CD4-positive, alpha-beta T cell (primary cell): ENCODE measurements at regions not wholly inside any gene's neighbourhood (a gene's known extent, or its start where the extent isn't known, plus 50 kb on each side); places are given as distances from the start of the nearest gene placed in this dataset.

Source experiments
- ATAC-seq: fragments of 200-7000 bp; cut with Tn5 transposase; one replicate; pipeline ENCODE4 v1.10.0; 2022; ENCODE audit warnings: mild to moderate bottlenecking; ENCODE audit not compliant: poor library complexity
- CTCF ChIA-PET: fragments of 350-600 bp; sonication (Branson Sonifier 250); formaldehyde crosslinking; loops from one replicate; lab custom pipeline; 2021; ENCODE audit warnings: antibody characterized with exemption, inconsistent platforms; lab: Charles Lee
- POLR2A ChIA-PET: fragments of 350-600 bp; sonication (Branson Sonifier 250); formaldehyde crosslinking; loops from one replicate; lab custom pipeline; 2021; ENCODE audit warnings: antibody characterized with exemption, inconsistent platforms; lab: Charles Lee
- DNase-seq, 14 experiments: peaks; one replicate each; pipeline ENCODE4 v3.0.0-alpha.2; 2013 to 2020; ENCODE audit warnings: mixed read lengths in 2 of 14
- H3K27ac ChIP-seq, 2 donors: one replicate each; pipeline versions ENCODE4 v1.5.1 to v1.7.0; 2013; ENCODE audit warnings: low read length in 2 of 2, low read depth in 1 of 2, mild to moderate bottlenecking in 1 of 2
- H3K27me3 ChIP-seq, 2 experiments: 1 replicate in 1 of 2; 2 replicates in 1 of 2; pipeline versions ENCODE4 v1.6.1 to v1.7.0; 2013; ENCODE audit warnings: low read length in 2 of 2, control low read depth in 1 of 2, mild to moderate bottlenecking in 1 of 2, moderate library complexity in 1 of 2; ENCODE audit not compliant: insufficient read depth in 2 of 2, control insufficient read depth in 1 of 2
- H3K36me3 ChIP-seq: one replicate; pipeline ENCODE4 v1.6.1; 2013; ENCODE audit warnings: low read length, control low read depth; ENCODE audit not compliant: insufficient read depth
- H3K4me1 ChIP-seq: one replicate; pipeline ENCODE4 v1.6.1; 2013; ENCODE audit warnings: low read length, control low read depth; ENCODE audit not compliant: insufficient read depth
- H3K4me3 ChIP-seq: one replicate; pipeline ENCODE4 v1.5.1; 2013; ENCODE audit warnings: mild to moderate bottlenecking, low read length, moderate library complexity
- H3K9me3 ChIP-seq, 2 experiments: 1 replicate in 1 of 2; 2 replicates in 1 of 2; pipeline versions ENCODE4 v1.6.1 to v1.7.0; 2013; ENCODE audit warnings: low read length in 2 of 2, mild to moderate bottlenecking in 2 of 2, control low read depth in 1 of 2, moderate library complexity in 1 of 2; ENCODE audit not compliant: control insufficient read depth in 1 of 2, insufficient read depth in 1 of 2
- H3K27ac Mint-ChIP-seq: one replicate; pipeline ENCODE4 v1.8.0; 2020; ENCODE audit warnings: mixed read lengths
- H3K27me3 Mint-ChIP-seq: one replicate; pipeline ENCODE4 v1.8.0; 2021; ENCODE audit warnings: mixed read lengths
- H3K36me3 Mint-ChIP-seq: one replicate; pipeline ENCODE4 v1.8.0; 2021; ENCODE audit warnings: low read depth, mixed read lengths
- H3K4me1 Mint-ChIP-seq: one replicate; pipeline ENCODE4 v1.8.0; 2021; ENCODE audit warnings: low read depth, mixed read lengths
- H3K4me3 Mint-ChIP-seq: one replicate; pipeline ENCODE4 v1.8.0; 2020; ENCODE audit warnings: mild to moderate bottlenecking, mixed read lengths
- H3K9me3 Mint-ChIP-seq: one replicate; pipeline ENCODE4 v1.8.0; 2020; ENCODE audit warnings: mixed read lengths
- intact Hi-C, 2 experiments: fragments of 100-400 bp; cut with DNase I in 1 of 2; cut with micrococcal nuclease in 1 of 2; formaldehyde crosslinking; loops; one replicate each; pipeline versions ENCODE4 v1.15.1 to v1.9.0; 2023 to 2025; cut with DNase I, micrococcal nuclease
- TF ChIP-seq, protein P1 (sequence below): fragments of 200-600 bp; IDR thresholded peaks from one replicate; pipeline ENCODE4 v1.8.0; 2022; ENCODE audit warnings: antibody characterized with exemption, mild to moderate bottlenecking

GRCh38 chr7:97293031-97293430 is 175.5 kb downstream of the SDHAF3 start:
- intact Hi-C loops = no loop called here
- CTCF ChIA-PET = no interaction called here

DNA sequence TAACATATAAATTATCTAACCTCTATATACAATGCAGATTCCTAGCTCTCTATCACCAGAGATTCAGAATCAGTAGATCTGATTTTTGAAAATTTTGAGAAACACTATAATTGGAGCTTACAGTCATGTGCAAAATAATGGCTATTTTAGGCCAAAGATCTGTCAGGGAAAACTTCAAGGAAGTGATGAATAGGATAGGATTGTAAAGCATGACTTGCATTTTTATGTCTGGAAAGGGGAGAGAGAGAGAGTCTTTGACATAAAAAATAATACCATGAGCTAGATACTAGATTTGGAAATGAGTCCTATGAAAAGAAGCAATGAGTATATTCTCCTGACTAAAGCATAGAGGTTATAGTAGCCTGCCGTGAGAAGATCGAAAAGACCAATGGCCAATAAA is 181.1 kb downstream of the SDHAF3 start:
- H3K4me1 Mint-ChIP-seq = no peaks in the 10 kb centered on the region
- no peaks in the 10 kb centered on the region for H3K27me3 Mint-ChIP-seq
- DNase-seq (no peak), ATAC-seq (no peak)
- no peaks in the 10 kb centered on the region for H3K9me3 ChIP-seq
- H3K27me3 ChIP-seq = no peaks in the 10 kb centered on the region
- intact Hi-C loops = no loop called here
- no peak overlapping the region for H3K4me3 ChIP-seq
- no peak overlapping the region for H3K27ac ChIP-seq
- H3K36me3 Mint-ChIP-seq = no peaks in the 10 kb centered on the region
- CTCF ChIA-PET = interaction anchor here (0.8 kb wide), 1 partner anchor 30 kb away, joined by 4 read pairs; no protein-coding TSS in a partner anchor
- no peaks in the 10 kb centered on the region for H3K4me1 ChIP-seq
- POLR2A ChIA-PET = no interaction called here
- H3K27ac Mint-ChIP-seq = no peak overlapping the region
- no peaks in the 10 kb centered on the region for H3K9me3 Mint-ChIP-seq
- TF ChIP-seq, protein P1, sequence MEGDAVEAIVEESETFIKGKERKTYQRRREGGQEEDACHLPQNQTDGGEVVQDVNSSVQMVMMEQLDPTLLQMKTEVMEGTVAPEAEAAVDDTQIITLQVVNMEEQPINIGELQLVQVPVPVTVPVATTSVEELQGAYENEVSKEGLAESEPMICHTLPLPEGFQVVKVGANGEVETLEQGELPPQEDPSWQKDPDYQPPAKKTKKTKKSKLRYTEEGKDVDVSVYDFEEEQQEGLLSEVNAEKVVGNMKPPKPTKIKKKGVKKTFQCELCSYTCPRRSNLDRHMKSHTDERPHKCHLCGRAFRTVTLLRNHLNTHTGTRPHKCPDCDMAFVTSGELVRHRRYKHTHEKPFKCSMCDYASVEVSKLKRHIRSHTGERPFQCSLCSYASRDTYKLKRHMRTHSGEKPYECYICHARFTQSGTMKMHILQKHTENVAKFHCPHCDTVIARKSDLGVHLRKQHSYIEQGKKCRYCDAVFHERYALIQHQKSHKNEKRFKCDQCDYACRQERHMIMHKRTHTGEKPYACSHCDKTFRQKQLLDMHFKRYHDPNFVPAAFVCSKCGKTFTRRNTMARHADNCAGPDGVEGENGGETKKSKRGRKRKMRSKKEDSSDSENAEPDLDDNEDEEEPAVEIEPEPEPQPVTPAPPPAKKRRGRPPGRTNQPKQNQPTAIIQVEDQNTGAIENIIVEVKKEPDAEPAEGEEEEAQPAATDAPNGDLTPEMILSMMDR = no peak
- H3K36me3 ChIP-seq = no peaks in the 10 kb centered on the region
- H3K4me3 Mint-ChIP-seq = no peak overlapping the region

More at GRCh38 chr7:97293031-97293430, 175.5 kb downstream of the SDHAF3 start:
- no peaks in the 10 kb centered on the region for H3K27me3 Mint-ChIP-seq
- TF ChIP-seq, protein P1 = no peak
- Histone ChIP-seq H3K27me3 (no peaks in the 10 kb centered on the region), H3K36me3 (no peaks in the 10 kb centered on the region), H3K4me3 (no peak overlapping the region), H3K27ac (no peak overlapping the region), H3K9me3 (peaks cover 0 to 3% of the 10 kb centered on the region in 2 experiments), H3K4me1 (no peaks in the 10 kb centered on the region)
- no peaks in the 10 kb centered on the region for H3K36me3 Mint-ChIP-seq
- H3K4me1 Mint-ChIP-seq = no peaks in the 10 kb centered on the region
- no peaks in the 10 kb centered on the region for H3K9me3 Mint-ChIP-seq
- ATAC-seq = no peak
- no peak overlapping the region for H3K4me3 Mint-ChIP-seq
- H3K27ac Mint-ChIP-seq = no peak overlapping the region
- POLR2A ChIA-PET = no interaction called here
- no peak for DNase-seq

DNA sequence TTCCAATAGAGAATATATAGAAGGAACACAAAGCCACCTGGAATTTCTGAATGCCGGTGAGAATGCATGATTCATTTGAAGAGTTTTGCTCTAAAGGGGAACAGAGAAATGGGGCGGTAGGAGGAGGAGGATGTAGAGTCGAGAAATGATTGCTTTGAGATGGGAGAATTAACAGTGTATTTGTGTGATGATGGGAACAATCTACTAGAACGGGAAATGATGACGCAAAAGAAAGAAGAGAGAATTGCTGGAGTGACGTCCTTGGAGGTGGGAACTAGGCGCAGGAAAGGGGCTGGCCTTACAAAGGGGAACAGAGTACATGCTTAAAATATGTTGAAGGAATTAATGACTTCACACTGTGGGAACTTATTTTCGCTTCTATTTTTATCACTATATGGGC is 188.1 kb downstream of the SDHAF3 start:
- Mint-ChIP-seq H3K4me1 (no peaks in the 10 kb centered on the region), H3K9me3 (no peaks in the 10 kb centered on the region), H3K4me3 (no peak overlapping the region), H3K36me3 (no peaks in the 10 kb centered on the region), H3K27ac (no peak overlapping the region), H3K27me3 (peaks cover 8% of the 10 kb centered on the region)
- ATAC-seq = no peak
- ChIA-PET CTCF (no interaction called here), POLR2A (no interaction called here)
- Histone ChIP-seq H3K27me3 (no peaks in the 10 kb centered on the region), H3K27ac (no peak overlapping the region), H3K4me1 (no peaks in the 10 kb centered on the region), H3K36me3 (no peaks in the 10 kb centered on the region), H3K9me3 (no peaks in the 10 kb centered on the region), H3K4me3 (no peak overlapping the region)
- intact Hi-C loops = no loop called here
- TF ChIP-seq, protein P1 = no peak
- DNase-seq = no peak
